ENCODE measurements at regions not wholly inside any gene's neighbourhood (a gene's known extent, or its start where the extent isn't known, plus 50 kb on each side); places are given as distances from the start of the nearest gene placed in this dataset.
A peak's percentile ranks its signal among the peaks of the same experiment; 100 is the strongest.

DNA sequence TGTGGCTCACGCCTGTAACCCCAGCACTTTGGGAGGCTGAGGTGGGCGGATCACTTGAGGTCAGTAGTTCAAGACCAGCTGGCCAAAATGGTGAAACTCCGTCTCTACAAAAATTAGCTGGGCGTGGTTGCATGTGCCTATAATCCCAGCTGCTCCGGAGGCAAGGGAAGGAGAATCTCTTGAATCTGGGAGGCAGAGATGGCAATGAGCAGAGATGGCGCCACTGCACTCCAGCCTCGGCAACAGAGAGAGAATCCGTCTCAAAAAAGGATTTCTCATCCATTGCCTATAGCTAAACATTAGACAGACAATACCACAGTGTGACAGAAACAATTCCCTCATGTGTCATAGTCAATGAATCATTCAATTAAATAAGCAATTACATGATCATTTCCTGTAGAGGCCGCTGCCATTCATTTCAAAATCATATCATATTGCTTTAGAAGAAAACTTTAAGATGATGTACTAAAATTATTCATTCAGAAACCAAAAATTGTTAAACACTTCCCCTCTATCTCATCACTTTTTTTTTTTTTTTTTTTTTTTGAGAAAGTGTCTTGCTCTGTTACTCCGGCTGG is 69.5 kb upstream of the TGIF1 start:
- Mint-ChIP-seq H3K4me1 (peaks cover 9% of the 10 kb centered on the region), H3K9me3 (no peaks in the 10 kb centered on the region), H3K36me3 (no peaks in the 10 kb centered on the region), H3K27ac (no peak overlapping the region), H3K27me3 (ENCODE audit: low read depth) (no peaks in the 10 kb centered on the region), H3K4me3 (no peak overlapping the region)
- TF ChIP-seq, protein P1, sequence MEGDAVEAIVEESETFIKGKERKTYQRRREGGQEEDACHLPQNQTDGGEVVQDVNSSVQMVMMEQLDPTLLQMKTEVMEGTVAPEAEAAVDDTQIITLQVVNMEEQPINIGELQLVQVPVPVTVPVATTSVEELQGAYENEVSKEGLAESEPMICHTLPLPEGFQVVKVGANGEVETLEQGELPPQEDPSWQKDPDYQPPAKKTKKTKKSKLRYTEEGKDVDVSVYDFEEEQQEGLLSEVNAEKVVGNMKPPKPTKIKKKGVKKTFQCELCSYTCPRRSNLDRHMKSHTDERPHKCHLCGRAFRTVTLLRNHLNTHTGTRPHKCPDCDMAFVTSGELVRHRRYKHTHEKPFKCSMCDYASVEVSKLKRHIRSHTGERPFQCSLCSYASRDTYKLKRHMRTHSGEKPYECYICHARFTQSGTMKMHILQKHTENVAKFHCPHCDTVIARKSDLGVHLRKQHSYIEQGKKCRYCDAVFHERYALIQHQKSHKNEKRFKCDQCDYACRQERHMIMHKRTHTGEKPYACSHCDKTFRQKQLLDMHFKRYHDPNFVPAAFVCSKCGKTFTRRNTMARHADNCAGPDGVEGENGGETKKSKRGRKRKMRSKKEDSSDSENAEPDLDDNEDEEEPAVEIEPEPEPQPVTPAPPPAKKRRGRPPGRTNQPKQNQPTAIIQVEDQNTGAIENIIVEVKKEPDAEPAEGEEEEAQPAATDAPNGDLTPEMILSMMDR (IDR thresholded peaks at IDR 0.05; ENCODE audit: unreplicated experiment): no peak
- no peak for DNase-seq (ENCODE audit: low spot score in 2 of 2, unreplicated experiment in 2 of 2)

DNA sequence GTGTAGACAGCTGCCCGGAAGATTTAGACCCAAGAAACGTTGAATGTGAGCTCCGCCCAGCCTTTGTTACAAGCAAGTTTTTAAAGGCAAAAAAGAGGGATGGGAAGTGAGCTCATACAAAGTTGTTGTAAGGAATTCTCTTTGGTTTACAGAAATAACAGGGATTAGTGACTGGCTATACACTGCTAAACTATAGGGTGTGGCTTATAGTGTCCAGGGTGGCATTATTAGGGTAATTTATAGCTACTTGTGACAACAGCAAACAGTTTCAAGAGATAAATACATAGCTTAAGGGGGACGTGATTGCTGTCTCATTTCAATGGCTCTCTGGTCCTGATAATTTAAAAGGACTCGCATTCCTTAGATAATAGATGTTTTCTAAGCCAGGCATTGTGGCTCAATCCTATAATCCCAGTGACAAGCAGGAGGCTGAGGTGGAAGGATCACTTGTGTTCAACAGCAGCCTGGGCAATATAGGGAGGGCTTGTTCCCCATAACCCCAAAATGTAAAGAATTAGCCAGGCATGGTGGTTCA is 66.5 kb upstream of the TGIF1 start:
- TF ChIP-seq, protein P1 (IDR thresholded peaks at IDR 0.05; ENCODE audit: unreplicated experiment): no peak
- Mint-ChIP-seq H3K4me1 (peaks cover 9% of the 10 kb centered on the region), H3K9me3 (no peaks in the 10 kb centered on the region), H3K36me3 (no peaks in the 10 kb centered on the region), H3K4me3 (no peak overlapping the region), H3K27ac (peak overlapping the region; percentile 28), H3K27me3 (ENCODE audit: low read depth) (no peaks in the 10 kb centered on the region)
- no peak for DNase-seq (ENCODE audit: low spot score in 2 of 2, unreplicated experiment in 2 of 2)

DNA sequence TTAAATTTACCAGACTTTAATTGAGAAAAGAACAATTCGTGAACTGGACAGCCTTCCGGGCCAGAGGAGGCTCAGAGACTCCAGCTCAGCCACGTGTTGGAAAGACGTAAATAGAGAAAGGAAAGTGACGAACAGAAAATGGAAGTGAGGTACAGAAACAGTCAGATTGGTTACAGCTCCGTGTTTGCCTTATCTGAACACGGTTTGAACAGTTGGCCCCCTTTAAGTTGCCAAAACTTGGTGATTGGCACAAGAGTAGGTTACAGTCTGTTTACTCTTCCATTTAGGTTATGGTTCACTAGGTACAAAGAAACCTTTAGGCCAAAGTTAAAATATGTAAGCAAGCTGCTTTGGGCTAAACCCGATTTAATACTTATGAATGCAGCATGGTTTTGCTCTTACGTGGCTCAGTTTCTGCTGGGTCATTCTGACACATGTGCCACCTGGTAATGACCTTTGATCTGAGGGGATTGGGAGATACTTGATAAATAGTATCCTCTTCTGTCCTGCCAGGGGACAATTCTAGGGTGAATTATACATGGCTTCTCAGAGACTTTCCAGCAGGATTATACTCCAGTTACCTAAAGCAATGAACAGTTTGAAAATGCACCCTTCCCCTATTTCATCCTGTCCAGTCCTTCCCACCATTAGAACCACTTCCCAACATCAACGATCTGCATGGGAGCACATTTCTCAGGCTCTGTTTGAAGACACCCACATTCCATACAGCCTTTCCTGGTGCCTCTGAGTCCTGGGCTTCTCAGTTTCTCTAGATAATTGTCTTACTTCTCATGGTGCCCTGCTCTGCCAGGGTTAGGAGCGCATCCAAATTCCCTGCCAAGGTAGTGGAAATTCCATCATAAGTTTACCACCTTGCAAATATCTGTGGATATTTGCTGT is 65.1 kb upstream of the TGIF1 start:
- no peak for DNase-seq (ENCODE audit: low spot score in 2 of 2, unreplicated experiment in 2 of 2)
- no peaks in the 10 kb centered on the region for H3K27me3 Mint-ChIP-seq (ENCODE audit: low read depth)
- H3K27ac Mint-ChIP-seq: no peak overlapping the region
- H3K4me3 Mint-ChIP-seq: no peak overlapping the region
- H3K4me1 Mint-ChIP-seq: peaks cover 9% of the 10 kb centered on the region
- TF ChIP-seq, protein P1 (IDR thresholded peaks at IDR 0.05; ENCODE audit: unreplicated experiment): no peak
- H3K9me3 Mint-ChIP-seq: peaks cover 3% of the 10 kb centered on the region
- no peaks in the 10 kb centered on the region for H3K36me3 Mint-ChIP-seq

DNA sequence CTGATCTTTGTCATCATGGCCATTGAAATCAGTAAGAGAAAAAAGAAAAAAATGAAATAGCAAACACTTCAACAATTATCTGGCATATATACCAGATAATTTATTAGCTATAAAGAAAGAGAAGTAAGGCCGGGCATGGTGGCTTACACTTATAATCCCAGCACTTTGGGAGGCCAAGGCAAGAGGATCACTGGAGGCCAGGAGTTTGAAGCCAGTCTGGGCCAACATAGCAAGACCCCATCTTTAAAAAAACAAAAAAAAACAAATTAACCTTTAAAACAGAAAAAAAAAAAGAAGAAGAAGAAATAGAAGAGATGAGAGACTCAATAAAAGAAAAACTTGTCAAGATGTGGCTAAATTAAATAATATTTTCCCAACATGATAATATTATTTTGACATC is 61.6 kb upstream of the TGIF1 start:
- no peaks in the 10 kb centered on the region for H3K36me3 Mint-ChIP-seq
- no peak overlapping the region for H3K27ac Mint-ChIP-seq
- no peaks in the 10 kb centered on the region for H3K27me3 Mint-ChIP-seq (ENCODE audit: low read depth)
- DNase-seq (ENCODE audit: low spot score in 2 of 2, unreplicated experiment in 2 of 2): no peak
- peaks cover 16% of the 10 kb centered on the region for H3K4me1 Mint-ChIP-seq
- TF ChIP-seq, protein P1 (IDR thresholded peaks at IDR 0.05; ENCODE audit: unreplicated experiment): no peak
- H3K9me3 Mint-ChIP-seq: peaks cover 14% of the 10 kb centered on the region
- H3K4me3 Mint-ChIP-seq: no peak overlapping the region

DNA sequence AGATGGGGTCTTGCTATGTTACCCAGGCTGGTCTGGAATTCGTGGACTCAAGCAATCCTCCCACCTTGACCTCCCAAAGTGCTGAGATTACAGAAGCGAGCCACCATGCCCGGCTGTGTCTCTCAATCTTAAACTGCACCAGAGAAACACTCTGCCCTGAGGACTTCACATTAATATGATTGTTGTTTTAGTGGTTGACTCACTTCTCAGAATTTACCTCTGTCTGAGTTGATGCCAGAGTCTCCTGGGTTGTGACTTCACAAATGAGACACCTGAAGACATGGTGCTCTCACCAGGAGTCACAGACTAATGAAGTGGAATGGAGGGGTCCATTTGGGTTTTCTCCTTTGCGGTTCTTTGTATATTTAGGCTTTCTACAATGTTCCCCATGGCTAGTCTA is 61.0 kb upstream of the TGIF1 start:
- Mint-ChIP-seq H3K4me3 (no peak overlapping the region), H3K36me3 (no peaks in the 10 kb centered on the region), H3K9me3 (peaks cover 14% of the 10 kb centered on the region), H3K27ac (no peak overlapping the region), H3K27me3 (ENCODE audit: low read depth) (no peaks in the 10 kb centered on the region), H3K4me1 (peaks cover 13% of the 10 kb centered on the region)
- DNase-seq (ENCODE audit: low spot score in 2 of 2, unreplicated experiment in 2 of 2): no peak
- TF ChIP-seq, protein P1 (IDR thresholded peaks at IDR 0.05; ENCODE audit: unreplicated experiment): no peak

All from mesothelial cell of epicardium (in vitro differentiated cells).